RWPE2 (cell line): ENCODE measurements at regions not wholly inside any gene's neighbourhood (a gene's known extent, or its start where the extent isn't known, plus 50 kb on each side); places are given as distances from the start of the nearest gene placed in this dataset.
"Not testable (repeated sequence)": the region's sequence is repeated elsewhere in the genome, so short reads cannot be mapped to it uniquely, and the experiment has no call there.

ENCODE experiments used
- ATAC-seq: fragments of 200-7000 bp; cut with Tn5 transposase; 3 replicates; pipeline ENCODE4 v1.9.1; 2021; ENCODE audit warnings: low read depth
- DNase-seq: peaks from one replicate; pipeline ENCODE4 v3.0.0-alpha.2; 2020; ENCODE audit warnings: low spot score
- H3K27ac ChIP-seq: fragments of 450-650 bp; 2 replicates; pipeline ENCODE4 v1.5.1; 2017; ENCODE audit warnings: mild to moderate bottlenecking; ENCODE audit not compliant: poor library complexity, severe bottlenecking
- H3K27me3 ChIP-seq: fragments of 250-450 bp; sonication (Bioruptor Pico); 2 replicates; pipeline ENCODE4 v1.5.1; 2021; ENCODE audit warnings: mild to moderate bottlenecking, moderate library complexity; ENCODE audit not compliant: insufficient read depth, poor library complexity, severe bottlenecking
- H3K36me3 ChIP-seq: fragments of 250-450 bp; sonication (Bioruptor Pico); 2 replicates; pipeline ENCODE4 v1.5.1; 2020; ENCODE audit warnings: low read depth, mild to moderate bottlenecking, moderate library complexity
- H3K4me1 ChIP-seq: fragments of 250-450 bp; sonication (Bioruptor Pico); 2 replicates; pipeline ENCODE4 v1.5.1; 2021; ENCODE audit warnings: mild to moderate bottlenecking, moderate library complexity; ENCODE audit not compliant: insufficient read depth, poor library complexity, severe bottlenecking
- H3K4me3 ChIP-seq: fragments of 250-450 bp; sonication (Bioruptor Pico); 2 replicates; pipeline ENCODE4 v1.5.1; 2021; ENCODE audit warnings: mild to moderate bottlenecking, moderate library complexity; ENCODE audit not compliant: severe bottlenecking
- H3K9me3 ChIP-seq: fragments of 250-450 bp; sonication (Bioruptor Pico); 2 replicates; pipeline ENCODE4 v1.5.1; 2021; ENCODE audit warnings: mild to moderate bottlenecking, moderate library complexity; ENCODE audit not compliant: severe bottlenecking
- TF ChIP-seq, protein P1 (sequence below): fragments of 450-650 bp; IDR thresholded peaks from one replicate; pipeline ENCODE4 v1.5.1; 2017; ENCODE audit warnings: mild to moderate bottlenecking, moderate library complexity; ENCODE audit not compliant: poor library complexity, severe bottlenecking

DNA sequence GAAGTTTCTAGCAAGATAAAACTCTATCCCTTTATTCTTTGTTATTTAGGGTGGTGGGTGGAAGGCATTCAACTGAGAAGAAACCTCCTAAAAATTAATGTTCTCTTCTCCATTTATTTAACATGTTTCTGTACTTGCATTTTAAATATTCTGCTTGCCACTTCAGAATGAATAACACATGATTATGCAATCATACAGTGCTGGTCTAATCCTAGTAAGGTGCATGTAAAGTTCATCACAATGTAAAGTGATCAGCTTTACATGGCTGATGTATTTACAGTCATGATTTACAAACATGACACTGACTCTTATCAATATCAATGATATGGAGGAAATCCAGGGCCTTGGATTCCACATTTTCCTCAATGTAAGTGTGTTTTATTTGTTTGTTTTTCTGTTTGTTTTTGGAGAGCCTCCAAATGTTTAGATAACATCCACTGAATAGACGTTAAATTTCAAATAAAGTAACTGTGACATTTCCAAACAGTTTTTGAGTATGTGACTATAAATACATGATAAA lies 342.1 kb upstream of the CTSO start:
- H3K27me3 ChIP-seq: no peaks in the 10 kb centered on the region
- peaks cover 23% of the 10 kb centered on the region for H3K4me1 ChIP-seq
- no peaks in the 10 kb centered on the region for H3K9me3 ChIP-seq
- no peak overlapping the region for H3K4me3 ChIP-seq
- ATAC-seq: no peak
- no peak overlapping the region for H3K27ac ChIP-seq
- DNase-seq: no peak
- TF ChIP-seq, protein P1, sequence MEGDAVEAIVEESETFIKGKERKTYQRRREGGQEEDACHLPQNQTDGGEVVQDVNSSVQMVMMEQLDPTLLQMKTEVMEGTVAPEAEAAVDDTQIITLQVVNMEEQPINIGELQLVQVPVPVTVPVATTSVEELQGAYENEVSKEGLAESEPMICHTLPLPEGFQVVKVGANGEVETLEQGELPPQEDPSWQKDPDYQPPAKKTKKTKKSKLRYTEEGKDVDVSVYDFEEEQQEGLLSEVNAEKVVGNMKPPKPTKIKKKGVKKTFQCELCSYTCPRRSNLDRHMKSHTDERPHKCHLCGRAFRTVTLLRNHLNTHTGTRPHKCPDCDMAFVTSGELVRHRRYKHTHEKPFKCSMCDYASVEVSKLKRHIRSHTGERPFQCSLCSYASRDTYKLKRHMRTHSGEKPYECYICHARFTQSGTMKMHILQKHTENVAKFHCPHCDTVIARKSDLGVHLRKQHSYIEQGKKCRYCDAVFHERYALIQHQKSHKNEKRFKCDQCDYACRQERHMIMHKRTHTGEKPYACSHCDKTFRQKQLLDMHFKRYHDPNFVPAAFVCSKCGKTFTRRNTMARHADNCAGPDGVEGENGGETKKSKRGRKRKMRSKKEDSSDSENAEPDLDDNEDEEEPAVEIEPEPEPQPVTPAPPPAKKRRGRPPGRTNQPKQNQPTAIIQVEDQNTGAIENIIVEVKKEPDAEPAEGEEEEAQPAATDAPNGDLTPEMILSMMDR: no peak
- no peaks in the 10 kb centered on the region for H3K36me3 ChIP-seq

- Histone ChIP-seq H3K27ac (peak overlapping the region; percentile 50), H3K9me3 (no peaks in the 10 kb centered on the region), H3K36me3 (no peaks in the 10 kb centered on the region), H3K27me3 (no peaks in the 10 kb centered on the region), H3K4me3 (no peak overlapping the region), H3K4me1 (peaks cover 24% of the 10 kb centered on the region)
- DNase-seq: no peak
- peak; percentile 62 for ATAC-seq
- TF ChIP-seq, protein P1: peak; percentile 53
Observed at GRCh38 chr4:156294577-156294976, 340.9 kb upstream of the CTSO start.

- no peak overlapping the region for H3K4me3 ChIP-seq
- no peaks in the 10 kb centered on the region for H3K9me3 ChIP-seq
- no peaks in the 10 kb centered on the region for H3K36me3 ChIP-seq
- no peaks in the 10 kb centered on the region for H3K27me3 ChIP-seq
- DNase-seq: no peak
- TF ChIP-seq, protein P1: no peak
- H3K27ac ChIP-seq: peak overlapping the region; percentile 50
- peaks cover 24% of the 10 kb centered on the region for H3K4me1 ChIP-seq
- ATAC-seq: peak; percentile 74
Observed at GRCh38 chr4:156293657-156294297, 340.1 kb upstream of the CTSO start.

GRCh38 chr4:156291317-156291716 lies 337.7 kb upstream of the CTSO start:
- H3K9me3 ChIP-seq: no peaks in the 10 kb centered on the region
- TF ChIP-seq, protein P1: no peak
- H3K36me3 ChIP-seq: no peaks in the 10 kb centered on the region
- peaks cover 24% of the 10 kb centered on the region for H3K4me1 ChIP-seq
- H3K27ac ChIP-seq: peak overlapping the region; percentile 39
- ATAC-seq (peak; percentile 86), DNase-seq (no peak)
- no peak overlapping the region for H3K4me3 ChIP-seq
- no peaks in the 10 kb centered on the region for H3K27me3 ChIP-seq

- H3K4me3 ChIP-seq: no peak overlapping the region
- H3K4me1 ChIP-seq: peaks cover 24% of the 10 kb centered on the region
- TF ChIP-seq, protein P1: no peak
- ATAC-seq: no peak
- H3K27ac ChIP-seq: peak overlapping the region; percentile 39
- no peaks in the 10 kb centered on the region for H3K9me3 ChIP-seq
- no peak for DNase-seq
- no peaks in the 10 kb centered on the region for H3K36me3 ChIP-seq
- no peaks in the 10 kb centered on the region for H3K27me3 ChIP-seq
Observed at GRCh38 chr4:156290811-156291210, 337.1 kb upstream of the CTSO start.

DNA sequence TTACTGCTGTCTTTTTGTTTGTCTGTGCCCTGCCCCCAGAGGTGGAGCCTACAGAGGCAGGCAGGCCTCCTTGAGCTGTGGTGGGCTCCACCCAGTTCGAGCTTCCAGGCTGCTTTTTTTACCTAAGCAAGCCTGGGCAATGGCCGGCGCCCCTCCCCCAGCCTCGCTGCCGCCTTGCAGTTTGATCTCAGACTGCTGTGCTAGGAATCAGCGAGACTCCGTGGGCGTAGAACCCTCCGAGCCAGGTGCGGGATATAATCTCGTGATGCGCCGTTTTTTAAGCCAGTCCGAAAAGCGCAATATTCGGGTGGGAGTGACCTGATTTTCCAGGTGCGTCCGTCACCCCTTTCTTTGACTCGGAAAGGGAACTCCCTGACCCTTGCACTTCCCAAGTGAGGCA lies 336.4 kb upstream of the CTSO start:
- not testable (repeated sequence) for DNase-seq, H3K4me3 ChIP-seq, H3K27ac ChIP-seq, H3K27me3 ChIP-seq, H3K36me3 ChIP-seq, H3K9me3 ChIP-seq, ATAC-seq
- peaks cover 24% of the 10 kb centered on the region for H3K4me1 ChIP-seq
